ENCODE measurements at regions not wholly inside any gene's neighbourhood (a gene's known extent, or its start where the extent isn't known, plus 50 kb on each side); places are given as distances from the start of the nearest gene placed in this dataset.

GRCh38 chr3:94709249-94709902 lies 646.5 kb downstream of the NSUN3 start:
- TF ChIP-seq ZBTB26 (tag by site-specific recombination; optimal IDR thresholded peaks at IDR 0.05) (no peak), ZBTB10 (tag by site-specific recombination; IDR thresholded peaks at IDR 0.05) (no peak)

Measured in HEK293 (cell line).